Activated CD4-positive, alpha-beta memory T cell treated with anti-CD3 and anti-CD28 coated beads for 36 hours (primary cell): ENCODE measurements at regions not wholly inside any gene's neighbourhood (a gene's known extent, or its start where the extent isn't known, plus 50 kb on each side); places are given as distances from the start of the nearest gene placed in this dataset.
"Not testable (repeated sequence)": the region's sequence is repeated elsewhere in the genome, so short reads cannot be mapped to it uniquely, and the experiment has no call there.

Source experiments
- CTCF ChIA-PET: fragments of 350-600 bp; sonication (Branson Sonifier 250); formaldehyde crosslinking; loops from one replicate; lab custom pipeline; 2021; ENCODE audit warnings: antibody characterized with exemption, inconsistent platforms; lab: Charles Lee
- POLR2A ChIA-PET: fragments of 350-600 bp; sonication (Branson Sonifier 250); formaldehyde crosslinking; loops from one replicate; lab custom pipeline; 2021; ENCODE audit warnings: antibody characterized with exemption; lab: Charles Lee
- DNase-seq: peaks from one replicate; pipeline ENCODE4 v3.0.0-alpha.2; 2020
- H3K27ac Mint-ChIP-seq: one replicate; pipeline ENCODE4 v1.8.0; 2021; ENCODE audit warnings: mixed read lengths
- H3K27me3 Mint-ChIP-seq: one replicate; pipeline ENCODE4 v1.8.0; 2021; ENCODE audit warnings: mixed read lengths
- H3K36me3 Mint-ChIP-seq: one replicate; pipeline ENCODE4 v1.8.0; 2021; ENCODE audit warnings: mixed read lengths
- H3K4me1 Mint-ChIP-seq: one replicate; pipeline ENCODE4 v1.8.0; 2021; ENCODE audit warnings: low read depth, mixed read lengths
- H3K4me3 Mint-ChIP-seq: one replicate; pipeline ENCODE4 v1.8.0; 2021; ENCODE audit warnings: mild to moderate bottlenecking, mixed read lengths
- H3K9me3 Mint-ChIP-seq: one replicate; pipeline ENCODE4 v1.8.0; 2021; ENCODE audit warnings: mixed read lengths
- intact Hi-C: fragments of 100-400 bp; cut with micrococcal nuclease; formaldehyde crosslinking; loops from one replicate; pipeline ENCODE4 v1.15.1; 2023

- H3K36me3 Mint-ChIP-seq, result no peaks in the 10 kb centered on the region
- no peak overlapping the region for H3K27ac Mint-ChIP-seq
- CTCF ChIA-PET, result no interaction called here
- H3K4me1 Mint-ChIP-seq, result no peaks in the 10 kb centered on the region
- peaks cover 2% of the 10 kb centered on the region for H3K27me3 Mint-ChIP-seq
- H3K4me3 Mint-ChIP-seq, result no peak overlapping the region
- POLR2A ChIA-PET, result interaction anchor here (0.5 kb wide), 1 partner anchor 77 kb away, joined by 3 read pairs; no protein-coding TSS in a partner anchor
- no peaks in the 10 kb centered on the region for H3K9me3 Mint-ChIP-seq
- intact Hi-C loops, result no loop called here
- DNase-seq, result no peak
These were observed 277.8 kb downstream of the PHF14 start for GRCh38 chr7:11251436-11251835.

- peak overlapping the region; percentile 5 for H3K27ac Mint-ChIP-seq
- H3K36me3 Mint-ChIP-seq, result no peaks in the 10 kb centered on the region
- intact Hi-C loops, result no loop called here
- POLR2A ChIA-PET, result no interaction called here
- no peaks in the 10 kb centered on the region for H3K4me1 Mint-ChIP-seq
- DNase-seq, result no peak
- CTCF ChIA-PET, result no interaction called here
- H3K27me3 Mint-ChIP-seq, result peaks cover 2% of the 10 kb centered on the region
- no peaks in the 10 kb centered on the region for H3K9me3 Mint-ChIP-seq
- no peak overlapping the region for H3K4me3 Mint-ChIP-seq
These were observed 278.4 kb downstream of the PHF14 start for GRCh38 chr7:11252011-11252607.

GRCh38 chr7:11252705-11253272, 279.1 kb downstream of the PHF14 start:
- H3K27ac Mint-ChIP-seq, result peak overlapping the region; percentile 5
- H3K27me3 Mint-ChIP-seq, result peaks cover 2% of the 10 kb centered on the region
- H3K36me3 Mint-ChIP-seq, result no peaks in the 10 kb centered on the region
- intact Hi-C loops, result no loop called here
- no peaks in the 10 kb centered on the region for H3K4me1 Mint-ChIP-seq
- no peak for DNase-seq
- no peak overlapping the region for H3K4me3 Mint-ChIP-seq
- ChIA-PET POLR2A (no interaction called here), CTCF (interaction anchor here (0.6 kb wide), 1 partner anchor 140 kb away, joined by 4 read pairs; no protein-coding TSS in a partner anchor)
- no peaks in the 10 kb centered on the region for H3K9me3 Mint-ChIP-seq

GRCh38 chr7:11256501-11256900, 282.8 kb downstream of the PHF14 start:
- H3K36me3 Mint-ChIP-seq, result no peaks in the 10 kb centered on the region
- no peaks in the 10 kb centered on the region for H3K4me1 Mint-ChIP-seq
- DNase-seq, result no peak
- no peak overlapping the region for H3K4me3 Mint-ChIP-seq
- intact Hi-C loops, result no loop called here
- H3K27ac Mint-ChIP-seq, result no peak overlapping the region
- no peaks in the 10 kb centered on the region for H3K27me3 Mint-ChIP-seq
- POLR2A ChIA-PET, result no interaction called here
- no peaks in the 10 kb centered on the region for H3K9me3 Mint-ChIP-seq
- CTCF ChIA-PET, result no interaction called here

GRCh38 chr7:11261470-11261869, 287.8 kb downstream of the PHF14 start:
- Mint-ChIP-seq H3K27ac (no peak overlapping the region), H3K4me3 (no peak overlapping the region), H3K27me3 (no peaks in the 10 kb centered on the region), H3K4me1 (no peaks in the 10 kb centered on the region), H3K9me3 (no peaks in the 10 kb centered on the region), H3K36me3 (no peaks in the 10 kb centered on the region)
- CTCF ChIA-PET, result no interaction called here
- POLR2A ChIA-PET, result no interaction called here
- intact Hi-C loops, result no loop called here
- no peak for DNase-seq

- Mint-ChIP-seq H3K36me3 (no peaks in the 10 kb centered on the region), H3K4me3 (no peak overlapping the region), H3K4me1 (no peaks in the 10 kb centered on the region), H3K9me3 (peaks cover 5% of the 10 kb centered on the region), H3K27me3 (no peaks in the 10 kb centered on the region), H3K27ac (no peak overlapping the region)
- DNase-seq, result no peak
- ChIA-PET CTCF (no interaction called here), POLR2A (no interaction called here)
- intact Hi-C loops, result no loop called here
These were observed 292.4 kb downstream of the PHF14 start for GRCh38 chr7:11266101-11266500.

GRCh38 chr7:11272352-11272751, 298.7 kb downstream of the PHF14 start:
- no peak overlapping the region for H3K27ac Mint-ChIP-seq
- no peaks in the 10 kb centered on the region for H3K27me3 Mint-ChIP-seq
- ChIA-PET CTCF (no interaction called here), POLR2A (no interaction called here)
- H3K4me1 Mint-ChIP-seq, result no peaks in the 10 kb centered on the region
- H3K4me3 Mint-ChIP-seq, result no peak overlapping the region
- intact Hi-C loops, result no loop called here
- DNase-seq, result no peak
- H3K36me3 Mint-ChIP-seq, result no peaks in the 10 kb centered on the region
- peaks cover 5% of the 10 kb centered on the region for H3K9me3 Mint-ChIP-seq

- no peaks in the 10 kb centered on the region for H3K4me1 Mint-ChIP-seq
- ChIA-PET POLR2A (no interaction called here), CTCF (no interaction called here)
- no peaks in the 10 kb centered on the region for H3K27me3 Mint-ChIP-seq
- H3K4me3 Mint-ChIP-seq, result no peak overlapping the region
- no peaks in the 10 kb centered on the region for H3K9me3 Mint-ChIP-seq
- H3K36me3 Mint-ChIP-seq, result no peaks in the 10 kb centered on the region
- intact Hi-C loops, result no loop called here
- no peak for DNase-seq
- no peak overlapping the region for H3K27ac Mint-ChIP-seq
These were observed 300.4 kb downstream of the PHF14 start for GRCh38 chr7:11274074-11274473.

GRCh38 chr7:11281953-11282352, 308.3 kb downstream of the PHF14 start:
- CTCF ChIA-PET, result no interaction called here
- intact Hi-C loops, result no loop called here
- Mint-ChIP-seq H3K4me3 (no peak overlapping the region), H3K4me1 (no peaks in the 10 kb centered on the region), H3K27ac (no peak overlapping the region), H3K36me3 (no peaks in the 10 kb centered on the region), H3K9me3 (no peaks in the 10 kb centered on the region), H3K27me3 (peaks cover 2% of the 10 kb centered on the region)
- no peak for DNase-seq
- POLR2A ChIA-PET, result no interaction called here

- H3K4me3 Mint-ChIP-seq, H3K27ac Mint-ChIP-seq, DNase-seq, POLR2A ChIA-PET, H3K4me1 Mint-ChIP-seq, CTCF ChIA-PET, intact Hi-C loops, H3K9me3 Mint-ChIP-seq, H3K36me3 Mint-ChIP-seq, H3K27me3 Mint-ChIP-seq: not testable (repeated sequence)
These were observed 309.9 kb downstream of the PHF14 start for GRCh38 chr7:11283584-11283983.

GRCh38 chr7:11290863-11291262, 317.2 kb downstream of the PHF14 start:
- Mint-ChIP-seq H3K27ac (no peak overlapping the region), H3K27me3 (peaks cover 3% of the 10 kb centered on the region), H3K4me3 (no peak overlapping the region), H3K9me3 (no peaks in the 10 kb centered on the region), H3K4me1 (no peaks in the 10 kb centered on the region), H3K36me3 (no peaks in the 10 kb centered on the region)
- intact Hi-C loops, result no loop called here
- DNase-seq, result no peak
- ChIA-PET POLR2A (no interaction called here), CTCF (no interaction called here)

GRCh38 chr7:11294218-11294617, 320.5 kb downstream of the PHF14 start:
- H3K4me3 Mint-ChIP-seq, result no peak overlapping the region
- no peak overlapping the region for H3K27ac Mint-ChIP-seq
- intact Hi-C loops, result no loop called here
- no peaks in the 10 kb centered on the region for H3K9me3 Mint-ChIP-seq
- ChIA-PET POLR2A (no interaction called here), CTCF (no interaction called here)
- no peak for DNase-seq
- no peaks in the 10 kb centered on the region for H3K4me1 Mint-ChIP-seq
- peaks cover 2% of the 10 kb centered on the region for H3K27me3 Mint-ChIP-seq
- no peaks in the 10 kb centered on the region for H3K36me3 Mint-ChIP-seq

- Mint-ChIP-seq H3K36me3 (no peaks in the 10 kb centered on the region), H3K4me1 (no peaks in the 10 kb centered on the region), H3K9me3 (no peaks in the 10 kb centered on the region), H3K27ac (no peak overlapping the region), H3K4me3 (no peak overlapping the region), H3K27me3 (peaks cover 2% of the 10 kb centered on the region)
- DNase-seq, result no peak
- POLR2A ChIA-PET, result no interaction called here
- intact Hi-C loops, result no loop called here
- CTCF ChIA-PET, result no interaction called here
These were observed 321.3 kb downstream of the PHF14 start for GRCh38 chr7:11294965-11295364.
